Tibial nerve (tissue), 4 donors: ENCODE measurements at regions not wholly inside any gene's neighbourhood (a gene's known extent, or its start where the extent isn't known, plus 50 kb on each side); places are given as distances from the start of the nearest gene placed in this dataset.

Experiments used
- DNase-seq, 2 donors: peaks; one replicate each; pipeline ENCODE4 v3.0.0-alpha.2; 2019; ENCODE audit warnings: low spot score in 2 of 2
- H3K27ac ChIP-seq, 4 donors: fragments of 200-600 bp; sonication (generic) in 3 of 4; one replicate each; pipeline ENCODE4 v1.5.1; 2017 to 2019; ENCODE audit warnings: mild to moderate bottlenecking in 1 of 4
- H3K27me3 ChIP-seq, 2 donors: fragments of 200-600 bp; sonication (generic) in 1 of 2; one replicate each; pipeline versions ENCODE4 v1.5.1 to v1.6.0; 2017 to 2019
- H3K36me3 ChIP-seq, 3 donors: fragments of 200-600 bp; sonication (generic); one replicate each; pipeline ENCODE4 v1.5.1; 2018 to 2019
- H3K4me1 ChIP-seq, 4 donors: fragments of 200-600 bp; sonication (generic) in 3 of 4; one replicate each; pipeline ENCODE4 v1.5.1; 2017 to 2019
- H3K4me3 ChIP-seq, 4 donors: fragments of 200-600 bp; sonication (generic) in 3 of 4; one replicate each; pipeline ENCODE4 v1.5.1; 2017 to 2019; ENCODE audit warnings: mild to moderate bottlenecking in 1 of 4, moderate library complexity in 1 of 4
- H3K9me3 ChIP-seq, 4 donors: fragments of 200-600 bp; sonication (generic) in 3 of 4; one replicate each; pipeline ENCODE4 v1.5.1; 2017 to 2019
- CTCF ChIP-seq, 5 experiments: fragments of 200-600 bp in 3 of 5; fragments of 450-650 bp in 2 of 5; sonication (generic) in 3 of 5; IDR thresholded peaks; one replicate each; pipeline ENCODE4 v1.5.1; 2016 to 2019; ENCODE audit warnings: antibody characterized with exemption in 5 of 5, mild to moderate bottlenecking in 3 of 5, moderate library complexity in 2 of 5
- EP300 ChIP-seq, 2 donors: sonication (generic); formaldehyde crosslinking; IDR thresholded peaks; one replicate each; pipeline ENCODE4 v1.6.1; 2017; ENCODE audit warnings: antibody characterized with exemption in 2 of 2, mild to moderate bottlenecking in 1 of 2
- POLR2A ChIP-seq, 2 donors: fragments of 450-650 bp; IDR thresholded peaks; one replicate each; pipeline ENCODE4 v1.6.1; 2017; ENCODE audit warnings: antibody characterized with exemption in 2 of 2, mild to moderate bottlenecking in 2 of 2, moderate library complexity in 2 of 2
- WGBS, 2 donors: methylation state at CpG; one replicate each; pipeline ENCODE4 v1.1.5; 2018; 5-methylcytosine and 5-hydroxymethylcytosine counted together

GRCh38 chr13:106755542-106755941 is 187.6 kb upstream of the ARGLU1 start:
- DNase-seq, result no peak
- TF ChIP-seq POLR2A (IDR thresholded peaks at IDR 0.05) (no peak), EP300 (IDR thresholded peaks at IDR 0.05) (no peak), CTCF (IDR thresholded peaks at IDR 0.05) (no peak)
- peaks cover 0 to 10% (median 0%) of the 10 kb centered on the region in 4 donors for H3K4me1 ChIP-seq
- no peaks in the 10 kb centered on the region for H3K9me3 ChIP-seq
- no peak overlapping the region for H3K4me3 ChIP-seq
- H3K36me3 ChIP-seq, result no peaks in the 10 kb centered on the region
- 49 to 62% methylated on average over 9 of the region's 9 CpGs for WGBS, 2 donors
- H3K27ac ChIP-seq, result no peak overlapping the region
- H3K27me3 ChIP-seq, result no peaks in the 10 kb centered on the region

- TF ChIP-seq CTCF (IDR thresholded peaks at IDR 0.05) (no peak), EP300 (IDR thresholded peaks at IDR 0.05) (peak in 1 of 2 donors; percentile 30), POLR2A (IDR thresholded peaks at IDR 0.05) (no peak)
- H3K36me3 ChIP-seq, result no peaks in the 10 kb centered on the region
- no peak for DNase-seq
- H3K9me3 ChIP-seq, result no peaks in the 10 kb centered on the region
- H3K27me3 ChIP-seq, result no peaks in the 10 kb centered on the region
- 26 to 28% methylated on average over 6 of the region's 6 CpGs for WGBS, 2 donors
- H3K27ac ChIP-seq, result peak overlapping the region in 1 of 4 donors; percentile 36
- H3K4me1 ChIP-seq, result peaks cover 0 to 10% (median 0%) of the 10 kb centered on the region in 4 donors
- no peak overlapping the region for H3K4me3 ChIP-seq
Measured at GRCh38 chr13:106753251-106753650, 185.3 kb upstream of the ARGLU1 start.

GRCh38 chr13:106752584-106753170 is 184.7 kb upstream of the ARGLU1 start:
- H3K27ac ChIP-seq, result peak overlapping the region in 1 of 4 donors; percentile 36
- WGBS, 2 donors, result 45 to 46% methylated on average over 6 of the region's 6 CpGs
- no peak overlapping the region for H3K4me3 ChIP-seq
- no peak for DNase-seq
- H3K4me1 ChIP-seq, result peaks cover 0 to 10% (median 0%) of the 10 kb centered on the region in 4 donors
- H3K36me3 ChIP-seq, result no peaks in the 10 kb centered on the region
- TF ChIP-seq POLR2A (IDR thresholded peaks at IDR 0.05) (no peak), EP300 (IDR thresholded peaks at IDR 0.05) (peak in 1 of 2 donors; percentile 8), CTCF (IDR thresholded peaks at IDR 0.05) (no peak)
- H3K27me3 ChIP-seq, result no peaks in the 10 kb centered on the region
- no peaks in the 10 kb centered on the region for H3K9me3 ChIP-seq

GRCh38 chr13:106748785-106749184 is 180.8 kb upstream of the ARGLU1 start:
- no peak for DNase-seq
- Histone ChIP-seq H3K27me3 (no peaks in the 10 kb centered on the region), H3K27ac (no peak overlapping the region), H3K36me3 (no peaks in the 10 kb centered on the region), H3K9me3 (no peaks in the 10 kb centered on the region), H3K4me1 (no peaks in the 10 kb centered on the region), H3K4me3 (no peak overlapping the region)
- 27 to 40% methylated on average over 2 of the region's 2 CpGs for WGBS, 2 donors
- no peak for TF ChIP-seq POLR2A (IDR thresholded peaks at IDR 0.05)
- TF ChIP-seq EP300 (IDR thresholded peaks at IDR 0.05), result no peak
- TF ChIP-seq CTCF (IDR thresholded peaks at IDR 0.05), result no peak

GRCh38 chr13:106744516-106744915 is 176.6 kb upstream of the ARGLU1 start:
- H3K27ac ChIP-seq, result no peak overlapping the region
- H3K9me3 ChIP-seq, result no peaks in the 10 kb centered on the region

More at GRCh38 chr13:106744516-106744915, 176.6 kb upstream of the ARGLU1 start:
- DNase-seq, result no peak
- TF ChIP-seq CTCF (IDR thresholded peaks at IDR 0.05) (no peak), POLR2A (IDR thresholded peaks at IDR 0.05) (no peak), EP300 (IDR thresholded peaks at IDR 0.05) (no peak)
- Histone ChIP-seq H3K4me1 (no peaks in the 10 kb centered on the region), H3K27me3 (no peaks in the 10 kb centered on the region), H3K36me3 (no peaks in the 10 kb centered on the region), H3K4me3 (no peak overlapping the region)
- 85 to 96% methylated on average over 6 of the region's 6 CpGs for WGBS, 2 donors
